Ovary (tissue), 7 donors: ENCODE measurements at regions not wholly inside any gene's neighbourhood (a gene's known extent, or its start where the extent isn't known, plus 50 kb on each side); places are given as distances from the start of the nearest gene placed in this dataset.
"Not testable (repeated sequence)": the region's sequence is repeated elsewhere in the genome, so short reads cannot be mapped to it uniquely, and the experiment has no call there.

Experiments
- DNase-seq, 5 donors: peaks; one replicate each; pipeline ENCODE4 v3.0.0-alpha.2; 2019 to 2020
- H3K27ac ChIP-seq, 2 donors: fragments of 200-600 bp; one replicate each; pipeline versions ENCODE4 v1.5.1 to v1.8.0; 2019 to 2022
- H3K27me3 ChIP-seq: fragments of 200-600 bp; one replicate; pipeline ENCODE4 v1.8.0; 2022
- H3K36me3 ChIP-seq: fragments of 200-600 bp; sonication (generic); one replicate; pipeline ENCODE4 v1.5.1; 2019
- H3K4me1 ChIP-seq: one replicate; pipeline ENCODE4 v1.8.1; 2013; ENCODE audit warnings: mild to moderate bottlenecking, moderate library complexity; ENCODE audit not compliant: insufficient read depth
- H3K4me3 ChIP-seq: fragments of 200-600 bp; sonication (generic); one replicate; pipeline ENCODE4 v1.5.1; 2017
- H3K9me3 ChIP-seq, 2 donors: fragments of 200-600 bp in 1 of 2; sonication (generic) in 1 of 2; one replicate each; pipeline versions ENCODE4 v1.5.1 to v1.8.1; 2013 to 2019; ENCODE audit warnings: mild to moderate bottlenecking in 1 of 2, moderate library complexity in 1 of 2
- CTCF ChIP-seq, 3 donors: fragments of 450-650 bp in 2 of 3; fragments of 200-600 bp in 1 of 3; IDR thresholded peaks; one replicate each; pipeline versions ENCODE4 v1.5.1 to v1.8.0; 2016 to 2022; ENCODE audit warnings: antibody characterized with exemption in 3 of 3, mild to moderate bottlenecking in 1 of 3
- EP300 ChIP-seq: sonication (generic); formaldehyde crosslinking; IDR thresholded peaks from one replicate; pipeline ENCODE4 v1.6.1; 2017; ENCODE audit warnings: antibody characterized with exemption
- POLR2A ChIP-seq: fragments of 450-650 bp; IDR thresholded peaks from one replicate; pipeline ENCODE4 v1.6.1; 2017; ENCODE audit warnings: antibody characterized with exemption, mild to moderate bottlenecking, moderate library complexity
- WGBS, 3 donors: extraction: QIAGEN DNeasy Blood & Tissue Kit in 1 of 3; methylation state at CpG; one replicate each; pipeline versions ENCODE4 v1.1.5 to v1.1.7; 2013 to 2017; 5-methylcytosine and 5-hydroxymethylcytosine counted together
- intact Hi-C, 4 donors: fragments of 100-400 bp; cut with DNase I; formaldehyde crosslinking; loops; one replicate each; pipeline versions ENCODE4 v1.11.0 to v1.15.1; 2022 to 2023
- donor health status: DM: no; HTN: no; CAD: no; lungs with moderate emphysema.
- donor health status: DM: no; HTN: no; CAD: no.
- donor health status: Bipolar disorder and iron deficiency.
- donor health status: DM: no; HTN: no; CAD: no.
- donor health status: DM: yes; HTN: yes; CAD: no.

GRCh38 chr3:26091626-26092025, 301.7 kb downstream of the OXSM start:
- intact Hi-C loops = no loop called here
- Histone ChIP-seq H3K27me3 (no peaks in the 10 kb centered on the region), H3K4me1 (no peaks in the 10 kb centered on the region), H3K4me3 (no peak overlapping the region), H3K27ac (no peak overlapping the region), H3K9me3 (no peaks in the 10 kb centered on the region), H3K36me3 (no peaks in the 10 kb centered on the region)
- 0 to 8% (median 3%) methylated on average over 1 of the region's 1 CpG for WGBS, 3 donors
- TF ChIP-seq CTCF (IDR thresholded peaks at IDR 0.05) (no peak), POLR2A (no peak), EP300 (no peak)
- no peak for DNase-seq

- H3K27ac ChIP-seq, H3K36me3 ChIP-seq, DNase-seq, intact Hi-C loops, H3K4me3 ChIP-seq, H3K27me3 ChIP-seq, H3K4me1 ChIP-seq, H3K9me3 ChIP-seq: not testable (repeated sequence)
- WGBS, 3 donors = 88 to 94% (median 90%) methylated on average over 4 of the region's 4 CpGs
Observed at GRCh38 chr3:26097111-26097510, 307.2 kb downstream of the OXSM start.

GRCh38 chr3:26099692-26100091, 309.8 kb downstream of the OXSM start:
- TF ChIP-seq POLR2A = no peak
- no peak for TF ChIP-seq EP300
- no peak for TF ChIP-seq CTCF (IDR thresholded peaks at IDR 0.05)
- Histone ChIP-seq H3K9me3 (no peaks in the 10 kb centered on the region), H3K36me3 (no peaks in the 10 kb centered on the region), H3K27me3 (no peaks in the 10 kb centered on the region), H3K4me1 (no peaks in the 10 kb centered on the region), H3K4me3 (no peak overlapping the region), H3K27ac (no peak overlapping the region)
- intact Hi-C loops = no loop called here
- DNase-seq = no peak

GRCh38 chr3:26100176-26100575, 310.3 kb downstream of the OXSM start:
- no peak for DNase-seq
- H3K4me3 ChIP-seq = no peak overlapping the region
- intact Hi-C loops = no loop called here
- no peaks in the 10 kb centered on the region for H3K36me3 ChIP-seq
- no peaks in the 10 kb centered on the region for H3K9me3 ChIP-seq
- H3K4me1 ChIP-seq = no peaks in the 10 kb centered on the region
- 32 to 48% (median 43%) methylated on average over 1 of the region's 1 CpG for WGBS, 3 donors
- no peak overlapping the region for H3K27ac ChIP-seq
- H3K27me3 ChIP-seq = no peaks in the 10 kb centered on the region
- TF ChIP-seq POLR2A (no peak), EP300 (no peak), CTCF (IDR thresholded peaks at IDR 0.05) (no peak)

- 79 to 83% (median 82%) methylated on average over 1 of the region's 1 CpG for WGBS, 3 donors
- DNase-seq = no peak
- Histone ChIP-seq H3K27ac (no peak overlapping the region), H3K9me3 (no peaks in the 10 kb centered on the region), H3K27me3 (no peaks in the 10 kb centered on the region), H3K4me3 (no peak overlapping the region), H3K4me1 (no peaks in the 10 kb centered on the region), H3K36me3 (no peaks in the 10 kb centered on the region)
- intact Hi-C loops = no loop called here
- TF ChIP-seq EP300 (no peak), CTCF (IDR thresholded peaks at IDR 0.05) (no peak), POLR2A (no peak)
Observed at GRCh38 chr3:26102376-26102775, 312.5 kb downstream of the OXSM start.
